ENCODE measurements at regions not wholly inside any gene's neighbourhood (a gene's known extent, or its start where the extent isn't known, plus 50 kb on each side); places are given as distances from the start of the nearest gene placed in this dataset.
"Not testable (repeated sequence)": the region's sequence is repeated elsewhere in the genome, so short reads cannot be mapped to it uniquely, and the experiment has no call there.

DNA sequence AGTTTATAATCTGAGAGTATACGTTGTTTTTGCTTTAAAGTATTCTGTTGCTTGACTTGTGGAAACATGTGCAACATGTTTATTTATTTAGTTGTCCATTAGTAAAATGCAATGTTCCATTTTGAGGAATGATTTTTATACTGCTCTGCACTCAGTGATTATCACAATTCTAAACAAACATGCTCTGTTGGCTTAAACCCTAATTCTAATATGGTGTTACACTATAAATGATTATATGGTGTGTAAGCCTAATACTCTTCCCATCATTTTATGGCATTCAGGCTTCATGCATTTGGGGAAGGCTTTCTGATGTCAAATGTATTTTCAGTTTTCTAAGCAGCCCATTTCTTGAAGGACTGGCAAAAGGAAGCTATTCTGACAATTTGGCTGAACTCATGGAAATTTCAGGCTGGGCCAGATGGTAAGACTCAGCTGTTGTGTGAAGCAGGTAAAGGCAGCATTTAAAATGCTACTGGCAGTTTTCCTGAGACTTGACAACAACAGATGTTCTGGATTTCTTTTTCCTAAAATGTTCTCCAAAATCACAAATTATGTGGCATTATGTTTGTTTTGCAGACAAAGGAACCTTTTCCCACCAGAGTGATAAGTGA lies 336.7 kb upstream of the GNPDA2 start:
- peak; percentile 10 for DNase-seq

DNA sequence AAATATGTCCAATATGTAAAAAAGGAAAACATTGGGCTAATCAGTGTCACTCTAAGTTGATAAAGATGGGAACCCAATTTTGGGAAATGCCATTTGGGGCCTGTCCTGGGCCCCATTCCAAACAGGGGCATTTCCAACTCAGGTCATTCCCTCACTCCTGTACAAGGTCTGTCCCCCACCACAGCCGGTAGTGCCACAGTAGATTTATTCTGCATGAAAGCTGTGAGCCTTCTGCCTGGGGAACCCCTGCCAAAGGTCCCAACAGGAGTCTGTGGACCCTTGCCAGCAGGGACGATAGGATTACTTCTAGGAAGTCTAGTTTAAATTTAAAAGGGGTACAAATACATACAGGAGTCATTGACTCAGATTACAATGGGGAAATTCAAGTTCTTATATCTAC lies 317.6 kb upstream of the GNPDA2 start:
- no peak for DNase-seq

DNA sequence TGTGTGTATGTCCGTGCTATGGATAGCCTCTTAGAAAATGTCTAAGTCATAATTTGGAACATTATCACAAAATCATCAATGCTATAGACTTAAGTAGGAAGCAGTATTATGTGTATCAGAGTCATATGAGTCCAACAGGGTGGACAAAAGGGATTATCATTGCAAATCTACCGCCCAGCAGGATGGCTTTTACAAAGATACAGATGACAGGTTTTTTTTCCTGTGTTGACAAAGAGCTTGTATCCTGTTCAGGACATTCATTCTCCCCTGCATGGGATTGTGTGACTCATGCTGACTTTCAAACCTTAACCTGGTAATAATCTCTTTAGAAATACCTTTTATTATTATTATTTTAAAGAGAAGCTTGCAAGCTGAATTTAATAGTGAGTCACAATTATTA lies 310.3 kb upstream of the GNPDA2 start:
- DNase-seq, result peak; percentile 13

GRCh38 chr4:45033676-45034419 lies 307.5 kb upstream of the GNPDA2 start:
- DNase-seq, result peak; percentile 43

- no peak for DNase-seq
Observed at GRCh38 chr4:45030059-45030458, 303.7 kb upstream of the GNPDA2 start.

DNA sequence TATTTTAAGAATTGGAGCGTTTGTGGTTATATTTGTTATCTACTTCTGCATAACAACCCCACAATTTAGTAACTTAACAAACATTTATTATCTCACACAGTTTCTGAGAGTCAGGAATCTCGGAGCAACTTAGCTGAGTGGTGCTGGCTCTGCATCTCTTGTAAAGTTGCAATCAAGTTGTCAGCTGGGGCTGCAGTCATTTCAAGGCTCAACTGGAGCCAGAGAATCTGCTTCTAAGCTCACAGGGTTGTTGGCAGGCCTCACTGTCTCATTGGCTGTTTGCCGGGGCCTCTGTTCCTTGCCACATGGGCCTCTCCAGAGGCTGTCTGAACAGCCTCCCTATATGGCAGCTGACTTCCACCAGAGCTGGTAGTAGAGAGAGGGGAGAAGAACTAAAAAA lies 281.2 kb upstream of the GNPDA2 start:
- DNase-seq, result no peak

- no peak for DNase-seq
Observed at GRCh38 chr4:45006078-45006477, 279.7 kb upstream of the GNPDA2 start.

DNA sequence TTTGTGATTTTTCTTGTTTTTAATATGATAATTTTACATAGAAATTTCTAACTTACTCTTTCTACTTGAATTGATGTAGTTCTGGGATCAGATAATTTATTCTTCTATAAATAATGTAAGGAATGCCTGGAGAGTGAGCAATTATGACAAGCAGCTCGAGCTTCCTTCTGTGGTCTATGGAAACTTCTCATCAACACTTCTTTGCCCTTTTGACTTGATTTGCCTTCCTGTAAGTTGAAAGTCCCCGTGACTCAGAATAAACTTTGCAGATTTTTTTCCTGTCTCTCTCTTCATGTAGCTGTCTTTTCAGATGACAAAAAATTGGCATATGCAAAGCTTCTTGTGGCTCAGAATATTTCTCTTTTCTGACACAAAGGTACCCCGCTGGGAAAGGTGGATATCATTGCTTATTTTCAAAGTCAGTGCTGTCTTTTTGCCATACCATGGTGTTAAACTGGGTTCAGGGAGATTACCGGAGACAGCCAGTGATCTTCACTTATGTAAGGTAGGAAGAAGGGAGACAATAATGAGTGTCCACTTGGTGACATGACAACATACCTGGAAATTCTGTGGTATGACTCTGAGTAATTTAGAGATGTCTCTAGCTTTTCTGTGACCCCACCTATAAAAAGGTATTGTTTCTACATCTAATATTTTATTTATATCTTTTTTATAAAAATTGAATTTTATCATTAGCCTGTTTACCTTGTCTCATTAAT lies 278.6 kb upstream of the GNPDA2 start:
- peak; percentile 12 for DNase-seq

- DNase-seq, result peak; percentile 24
Observed at GRCh38 chr4:45004326-45004725, 278.0 kb upstream of the GNPDA2 start.

DNA sequence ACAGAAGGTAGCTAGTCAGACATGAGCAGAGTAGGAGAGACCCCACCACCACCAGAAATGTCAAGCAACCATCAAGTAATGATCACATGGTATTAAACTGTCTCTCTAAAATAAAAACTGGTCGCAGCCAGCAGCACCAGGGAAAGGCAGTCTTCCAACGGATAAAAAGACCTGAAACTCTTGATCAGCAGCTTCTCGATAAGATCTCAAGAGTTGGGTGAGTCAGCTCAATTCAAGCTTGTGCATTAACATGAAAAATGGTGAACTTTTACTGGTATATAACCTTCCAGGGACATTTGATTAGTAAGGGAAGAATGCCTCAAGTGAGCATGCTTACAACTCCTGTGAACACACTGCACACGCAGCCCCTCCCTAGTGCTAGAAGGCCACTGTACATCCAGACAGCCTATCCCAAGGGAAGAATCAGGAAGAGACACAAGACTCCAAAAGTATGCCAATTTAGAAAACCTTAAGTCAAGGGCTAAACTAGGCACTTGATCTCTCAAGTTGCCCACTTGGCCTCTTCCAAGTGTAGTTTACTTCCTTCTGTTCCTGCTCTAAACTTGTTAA lies 270.0 kb upstream of the GNPDA2 start:
- DNase-seq, result no peak

- DNase-seq, result no peak
Observed at GRCh38 chr4:44988011-44988410, 261.7 kb upstream of the GNPDA2 start.

DNA sequence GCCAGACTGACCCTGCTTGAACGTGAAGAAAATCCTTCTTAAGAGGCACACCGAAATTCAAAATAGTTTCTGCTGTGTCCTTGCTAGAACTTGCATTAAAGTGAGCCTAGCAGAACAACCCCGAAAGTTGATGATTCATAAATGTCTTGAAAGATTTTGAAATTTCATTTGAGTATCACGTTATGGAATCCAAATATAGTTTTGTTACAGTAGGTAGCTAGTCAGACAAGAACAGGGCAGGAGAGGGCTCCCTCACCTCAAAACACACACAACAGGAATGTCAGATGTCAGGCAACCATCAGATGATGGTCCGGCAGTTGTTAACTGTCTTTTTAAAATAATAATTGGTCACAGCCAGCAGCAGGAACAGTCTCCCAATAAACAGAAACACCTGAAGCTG lies 259.6 kb upstream of the GNPDA2 start:
- no peak for DNase-seq

DNA sequence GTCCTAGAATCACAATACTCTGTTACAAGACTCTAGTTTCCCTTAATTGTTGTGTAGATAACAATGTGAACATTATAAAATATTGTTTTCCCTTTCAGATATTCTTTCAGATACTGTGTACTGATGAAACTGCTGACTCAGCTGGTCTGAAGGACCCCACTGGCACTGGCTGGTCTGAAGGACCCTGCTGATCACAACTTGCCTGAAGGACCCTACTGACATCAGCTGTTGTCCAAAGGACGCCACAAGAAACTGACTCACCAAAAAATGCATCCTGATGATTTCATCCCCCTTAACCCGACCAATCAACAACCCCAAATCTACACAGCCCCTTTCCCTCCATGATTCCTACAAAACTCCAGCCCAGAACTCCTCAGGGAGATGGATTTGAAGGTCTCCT lies 258.8 kb upstream of the GNPDA2 start:
- DNase-seq, result no peak

- DNase-seq, result no peak
Observed at GRCh38 chr4:44984083-44984482, 257.7 kb upstream of the GNPDA2 start.

GRCh38 chr4:44983083-44983482 lies 256.7 kb upstream of the GNPDA2 start:
- no peak for DNase-seq

- no peak for DNase-seq
Observed at GRCh38 chr4:44978020-44978419, 251.7 kb upstream of the GNPDA2 start.

DNA sequence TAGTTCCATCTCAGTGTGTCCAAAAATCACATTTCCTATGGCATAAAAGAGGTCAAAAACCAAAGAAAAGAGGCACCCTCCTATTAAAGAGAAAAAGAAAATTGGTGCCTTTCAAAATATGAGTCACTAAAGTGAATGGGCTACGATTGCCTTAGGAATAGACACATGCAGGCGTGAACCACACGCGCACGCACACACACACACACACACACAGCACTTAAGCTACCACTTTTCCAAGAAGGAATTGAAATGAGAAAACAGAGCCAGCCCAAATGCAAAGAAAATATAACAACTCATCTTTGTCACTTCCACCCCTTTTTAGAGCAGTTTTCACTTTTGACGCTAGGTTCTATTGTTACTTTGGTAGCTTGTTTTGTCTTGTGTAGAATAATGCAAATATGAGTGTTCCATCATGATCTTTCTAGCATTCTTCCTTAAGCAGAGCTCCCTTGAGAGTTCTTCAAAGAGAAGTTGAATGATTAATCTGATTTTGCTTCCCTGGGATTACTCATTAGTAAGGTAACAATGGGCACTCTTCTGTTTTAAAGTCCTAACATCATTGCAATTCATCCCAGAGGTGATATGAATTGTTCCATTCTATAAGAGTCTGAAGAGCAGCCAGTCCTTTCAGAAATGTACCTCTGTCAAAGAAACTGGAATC lies 239.2 kb upstream of the GNPDA2 start:
- DNase-seq, result no peak

- not testable (repeated sequence) for DNase-seq
Observed at GRCh38 chr4:44964086-44964485, 237.7 kb upstream of the GNPDA2 start.

DNA sequence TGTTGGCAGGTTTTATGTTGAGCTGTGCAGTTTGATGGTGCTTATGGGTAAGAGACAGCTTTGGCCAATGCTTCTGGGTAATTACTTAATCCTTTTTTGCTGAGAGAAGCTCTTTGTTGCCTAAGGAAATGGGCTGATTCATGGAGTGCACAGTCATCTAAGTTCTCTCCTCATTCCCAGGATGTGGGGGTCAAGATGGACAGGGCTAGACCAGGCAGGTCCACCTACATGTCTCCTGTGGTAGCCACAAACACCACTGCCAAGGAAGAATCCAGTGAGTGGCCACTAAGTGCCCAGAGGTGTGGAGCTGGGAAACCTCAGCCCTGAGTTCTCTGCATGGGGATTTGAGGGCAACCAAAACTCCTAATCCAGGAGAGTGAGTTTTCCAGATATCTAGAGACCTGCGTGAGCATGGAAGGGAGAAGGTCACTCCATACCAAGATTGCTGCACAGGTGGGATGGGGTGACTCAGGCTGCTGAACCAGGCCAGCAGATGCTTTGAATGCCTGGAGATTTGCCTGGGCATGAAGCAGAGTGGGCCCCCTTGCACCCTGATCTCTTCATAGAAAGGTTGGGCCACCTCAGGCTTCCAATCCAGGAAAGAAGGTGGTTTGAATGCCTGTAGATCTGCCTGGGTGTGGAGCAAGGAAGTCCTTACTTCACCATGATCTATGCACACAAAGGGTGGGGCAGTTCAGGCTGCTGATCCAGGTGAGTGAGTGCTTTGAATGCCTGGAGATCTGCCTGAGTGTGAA lies 234.8 kb upstream of the GNPDA2 start:
- no peak for DNase-seq

DNA sequence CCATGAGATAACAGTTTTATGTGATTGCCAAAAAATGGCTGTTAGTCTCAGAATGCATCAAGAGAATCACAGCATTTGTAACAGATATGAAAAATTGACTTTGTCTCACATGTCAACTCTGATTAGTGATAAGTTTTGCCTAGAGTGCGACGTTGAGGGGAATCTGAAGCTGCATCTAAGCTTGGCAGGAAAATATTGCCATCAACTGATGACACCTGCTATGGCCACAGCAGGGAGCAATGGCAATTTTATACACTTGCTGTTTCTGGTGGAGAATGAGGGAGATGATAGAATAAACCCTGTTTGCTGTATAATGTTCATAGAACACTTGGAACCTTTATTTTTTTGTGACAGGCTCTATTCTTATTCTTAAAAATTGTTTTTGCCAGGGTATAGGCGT lies 205.4 kb upstream of the GNPDA2 start:
- peak; percentile 59 for DNase-seq

GRCh38 chr4:44928785-44929184 lies 202.4 kb upstream of the GNPDA2 start:
- DNase-seq, result no peak
